ENCODE measurements at regions not wholly inside any gene's neighbourhood (a gene's known extent, or its start where the extent isn't known, plus 50 kb on each side); places are given as distances from the start of the nearest gene placed in this dataset.

DNA sequence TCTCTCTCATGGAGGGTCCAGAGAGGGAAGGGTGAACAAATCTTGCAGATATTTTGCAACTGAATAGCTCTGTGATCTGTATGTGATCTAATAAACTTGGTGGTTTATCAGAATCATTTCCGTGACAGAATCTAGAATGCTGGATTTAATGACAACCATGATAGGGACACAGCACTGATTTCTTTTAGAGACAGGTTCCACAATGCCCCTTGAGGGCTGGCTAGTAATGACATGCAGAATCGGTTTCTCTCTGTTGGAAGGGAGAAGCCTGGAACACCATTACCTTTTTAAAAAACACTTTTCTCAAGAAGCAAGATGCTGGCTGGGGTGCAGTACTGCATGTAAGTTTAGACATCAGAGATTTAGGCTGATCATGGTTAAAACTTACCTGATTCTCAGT is 313.4 kb downstream of the CDH26 start:
- Histone ChIP-seq H3K79me2 (ENCODE audit: insufficient read depth, low read depth, low read length) (no peaks in the 10 kb centered on the region), H3K9me2 (ENCODE audit: insufficient read depth, low read length) (no peaks in the 10 kb centered on the region), H3K36me3 (ENCODE audit: insufficient read depth, low read length) (no peaks in the 10 kb centered on the region), H2AFZ (ENCODE audit: low read length) (no peak overlapping the region), H3K4me3 (ENCODE audit: low read depth, low read length, poor library complexity, severe bottlenecking) (no peak overlapping the region), H3K4me1 (ENCODE audit: insufficient read depth, low read length, poor library complexity, severe bottlenecking) (no peaks in the 10 kb centered on the region), H3K9me3 (ENCODE audit: low read length) (no peaks in the 10 kb centered on the region), H3K4me2 (ENCODE audit: low read length) (no peak overlapping the region), H4K20me1 (ENCODE audit: insufficient read depth, low read length) (no peaks in the 10 kb centered on the region), H3K27ac (ENCODE audit: low read depth, low read length, poor library complexity, severe bottlenecking) (no peak overlapping the region)
- ChIA-PET POLR2A (no interaction called here), CTCF (ENCODE audit: unreplicated experiment) (no interaction called here)
- DNase-seq (ENCODE audit: low spot score) = no peak
- BruUV-seq (replicated peaks) = no TSS peak
- TF ChIP-seq, protein P1, sequence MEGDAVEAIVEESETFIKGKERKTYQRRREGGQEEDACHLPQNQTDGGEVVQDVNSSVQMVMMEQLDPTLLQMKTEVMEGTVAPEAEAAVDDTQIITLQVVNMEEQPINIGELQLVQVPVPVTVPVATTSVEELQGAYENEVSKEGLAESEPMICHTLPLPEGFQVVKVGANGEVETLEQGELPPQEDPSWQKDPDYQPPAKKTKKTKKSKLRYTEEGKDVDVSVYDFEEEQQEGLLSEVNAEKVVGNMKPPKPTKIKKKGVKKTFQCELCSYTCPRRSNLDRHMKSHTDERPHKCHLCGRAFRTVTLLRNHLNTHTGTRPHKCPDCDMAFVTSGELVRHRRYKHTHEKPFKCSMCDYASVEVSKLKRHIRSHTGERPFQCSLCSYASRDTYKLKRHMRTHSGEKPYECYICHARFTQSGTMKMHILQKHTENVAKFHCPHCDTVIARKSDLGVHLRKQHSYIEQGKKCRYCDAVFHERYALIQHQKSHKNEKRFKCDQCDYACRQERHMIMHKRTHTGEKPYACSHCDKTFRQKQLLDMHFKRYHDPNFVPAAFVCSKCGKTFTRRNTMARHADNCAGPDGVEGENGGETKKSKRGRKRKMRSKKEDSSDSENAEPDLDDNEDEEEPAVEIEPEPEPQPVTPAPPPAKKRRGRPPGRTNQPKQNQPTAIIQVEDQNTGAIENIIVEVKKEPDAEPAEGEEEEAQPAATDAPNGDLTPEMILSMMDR (conservative IDR thresholded peaks at IDR 0.05; ENCODE audit: low read length) = peak; percentile 35; the same call in 1 of the 2 replicates
- TF ChIP-seq EZH2phosphoT487 (IDR thresholded peaks at IDR 0.05; ENCODE audit: borderline replicate concordance, low read depth, low read length) = no peak
- intact Hi-C loops (cut with micrococcal nuclease; ENCODE audit: unreplicated experiment) = no loop called here

DNA sequence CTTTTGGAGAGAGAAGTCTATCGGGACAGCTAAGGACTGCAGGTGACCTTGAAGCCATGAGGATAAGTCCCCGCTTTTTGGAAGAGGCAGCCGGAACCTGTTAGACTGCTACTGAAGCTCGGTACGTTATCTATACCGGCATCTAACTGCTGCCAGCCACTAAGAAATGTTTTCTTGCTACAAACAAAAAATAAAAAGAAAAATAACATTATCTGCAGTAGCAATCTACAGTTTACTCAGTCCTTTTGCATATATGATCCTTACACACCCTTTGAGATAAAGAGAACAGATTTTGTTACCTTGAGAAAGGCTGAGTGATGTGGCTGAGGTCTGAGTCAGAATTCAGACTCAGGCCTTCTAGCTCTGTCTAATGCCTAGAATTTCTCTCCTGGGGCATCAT is 314.6 kb downstream of the CDH26 start:
- H3K9me3 ChIP-seq (ENCODE audit: low read length) = no peaks in the 10 kb centered on the region
- ChIA-PET CTCF (ENCODE audit: unreplicated experiment) (no interaction called here), POLR2A (no interaction called here)
- H3K4me3 ChIP-seq (ENCODE audit: low read depth, low read length, poor library complexity, severe bottlenecking) = no peak overlapping the region
- no TSS peak for BruUV-seq (replicated peaks)
- no peak overlapping the region for H3K27ac ChIP-seq (ENCODE audit: low read depth, low read length, poor library complexity, severe bottlenecking)
- TF ChIP-seq EZH2phosphoT487 (IDR thresholded peaks at IDR 0.05; ENCODE audit: borderline replicate concordance, low read depth, low read length) = no peak
- TF ChIP-seq, protein P1 (conservative IDR thresholded peaks at IDR 0.05; ENCODE audit: low read length) = no peak
- no peaks in the 10 kb centered on the region for H3K79me2 ChIP-seq (ENCODE audit: insufficient read depth, low read depth, low read length)
- no peaks in the 10 kb centered on the region for H3K4me1 ChIP-seq (ENCODE audit: insufficient read depth, low read length, poor library complexity, severe bottlenecking)
- H2AFZ ChIP-seq (ENCODE audit: low read length) = no peak overlapping the region
- no peak overlapping the region for H3K4me2 ChIP-seq (ENCODE audit: low read length)
- intact Hi-C loops (cut with micrococcal nuclease; ENCODE audit: unreplicated experiment) = no loop called here
- no peak for DNase-seq (ENCODE audit: low spot score)
- H4K20me1 ChIP-seq (ENCODE audit: insufficient read depth, low read length) = no peaks in the 10 kb centered on the region
- H3K36me3 ChIP-seq (ENCODE audit: insufficient read depth, low read length) = no peaks in the 10 kb centered on the region
- H3K9me2 ChIP-seq (ENCODE audit: insufficient read depth, low read length) = no peaks in the 10 kb centered on the region

DNA sequence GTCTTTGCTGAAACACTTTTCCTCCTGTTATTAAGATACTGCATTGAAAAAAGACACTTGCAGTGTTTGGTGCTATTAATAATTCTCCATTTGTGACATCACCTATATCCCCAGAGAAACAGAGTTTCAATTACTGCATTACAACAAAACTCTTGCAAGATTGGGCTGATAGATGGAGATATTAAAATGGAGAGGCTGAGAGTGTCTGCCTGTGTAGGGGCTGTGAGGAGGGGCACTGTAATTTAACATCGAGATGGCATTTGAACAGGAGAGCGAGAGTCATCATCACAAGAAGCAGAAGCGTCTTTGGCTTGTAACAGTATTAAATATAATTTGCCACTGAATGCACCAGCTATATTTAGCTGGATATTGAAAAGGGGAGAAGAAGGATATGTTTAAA is 316.5 kb downstream of the CDH26 start:
- no peak overlapping the region for H2AFZ ChIP-seq (ENCODE audit: low read length)
- no peaks in the 10 kb centered on the region for H3K9me2 ChIP-seq (ENCODE audit: insufficient read depth, low read length)
- DNase-seq (ENCODE audit: low spot score) = no peak
- no peak overlapping the region for H3K4me2 ChIP-seq (ENCODE audit: low read length)
- H3K9me3 ChIP-seq (ENCODE audit: low read length) = no peaks in the 10 kb centered on the region
- no TSS peak for BruUV-seq (replicated peaks)
- TF ChIP-seq, protein P1 (conservative IDR thresholded peaks at IDR 0.05; ENCODE audit: low read length) = no peak
- no peak for TF ChIP-seq EZH2phosphoT487 (IDR thresholded peaks at IDR 0.05; ENCODE audit: borderline replicate concordance, low read depth, low read length)
- no peaks in the 10 kb centered on the region for H3K4me1 ChIP-seq (ENCODE audit: insufficient read depth, low read length, poor library complexity, severe bottlenecking)
- no peaks in the 10 kb centered on the region for H4K20me1 ChIP-seq (ENCODE audit: insufficient read depth, low read length)
- CTCF ChIA-PET (ENCODE audit: unreplicated experiment) = no interaction called here
- H3K79me2 ChIP-seq (ENCODE audit: insufficient read depth, low read depth, low read length) = no peaks in the 10 kb centered on the region
- no peak overlapping the region for H3K4me3 ChIP-seq (ENCODE audit: low read depth, low read length, poor library complexity, severe bottlenecking)
- H3K36me3 ChIP-seq (ENCODE audit: insufficient read depth, low read length) = no peaks in the 10 kb centered on the region
- no peak overlapping the region for H3K27ac ChIP-seq (ENCODE audit: low read depth, low read length, poor library complexity, severe bottlenecking)
- POLR2A ChIA-PET = no interaction called here
- intact Hi-C loops (cut with micrococcal nuclease; ENCODE audit: unreplicated experiment) = no loop called here

All from OCI-LY7 (cell line).